GM21526 (cell line): ENCODE measurements at regions not wholly inside any gene's neighbourhood (a gene's known extent, or its start where the extent isn't known, plus 50 kb on each side); places are given as distances from the start of the nearest gene placed in this dataset.
"Not testable (repeated sequence)": the region's sequence is repeated elsewhere in the genome, so short reads cannot be mapped to it uniquely, and the experiment has no call there.

Experiments used
- ATAC-seq: cut with Tn5 transposase; IDR thresholded peaks from one replicate; pipeline ENCODE4 v1.9.1; 2021; ENCODE audit warnings: moderate library complexity; ENCODE audit not compliant: unreplicated experiment, low FRiP score

DNA sequence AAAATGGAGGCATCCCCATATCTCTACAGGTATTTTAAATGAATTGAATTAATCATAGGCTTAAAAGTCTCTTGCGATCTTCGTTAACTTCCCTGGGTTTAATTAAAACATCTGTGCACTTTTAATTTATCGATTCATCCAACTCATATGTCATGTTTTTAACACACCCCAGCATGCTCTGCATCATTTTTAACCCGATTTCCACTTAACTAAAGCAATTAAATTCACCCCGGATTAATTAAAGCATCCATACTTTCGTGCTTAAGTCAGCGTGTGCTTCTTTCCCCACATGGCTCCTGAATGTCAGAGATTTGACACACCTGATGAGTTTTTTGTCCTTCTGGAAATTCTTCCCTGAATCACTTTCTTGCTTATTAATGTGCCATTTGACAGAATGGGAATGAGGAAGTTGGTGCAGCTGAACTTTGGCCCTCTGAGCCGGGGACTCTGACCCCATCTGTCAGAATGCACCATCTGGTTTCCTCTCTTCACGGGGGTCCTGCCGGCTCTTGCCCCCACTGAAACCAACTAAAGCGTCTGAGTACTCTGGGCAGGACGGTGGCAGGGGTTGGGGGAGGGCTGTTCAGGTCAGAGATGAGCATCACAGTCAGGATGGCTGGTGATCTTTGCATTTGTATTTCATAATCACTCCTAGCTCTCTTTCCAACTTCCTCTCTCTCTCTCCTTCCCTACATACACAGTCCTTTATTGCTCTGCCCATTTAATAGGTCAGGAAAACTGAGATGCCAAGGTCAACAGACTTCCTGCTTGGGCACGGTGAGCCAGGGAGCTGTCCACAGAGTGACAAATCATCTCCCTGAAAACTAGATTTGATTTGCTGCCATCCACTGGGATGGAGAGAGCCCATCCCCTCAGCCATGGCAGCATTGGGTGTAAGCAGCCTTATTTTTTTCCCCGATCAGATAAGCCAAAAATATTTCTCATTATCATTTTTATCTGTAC lies 180.3 kb upstream of the WWC1 start:
- ATAC-seq: no peak

GRCh38 chr5:168114444-168115017 lies 176.9 kb upstream of the WWC1 start:
- peak; percentile 89 for ATAC-seq

DNA sequence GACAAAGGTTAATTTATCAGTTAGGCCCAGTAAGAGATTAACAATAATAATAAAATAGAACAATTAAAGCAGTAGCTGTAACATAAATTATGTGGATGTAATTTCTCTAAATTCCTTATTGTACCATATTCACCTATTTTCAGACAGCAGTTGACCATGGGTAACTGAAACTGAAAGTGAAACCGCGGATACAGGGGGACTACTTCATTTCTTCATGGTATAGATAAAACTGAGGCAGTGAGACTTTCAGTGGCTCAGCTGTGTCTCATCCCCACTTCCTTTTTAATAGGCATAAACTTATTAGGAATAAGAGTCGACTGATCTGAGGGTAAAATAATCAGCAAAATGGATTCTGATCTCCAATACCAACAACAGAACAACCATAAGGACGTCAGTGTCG lies 174.0 kb upstream of the WWC1 start:
- ATAC-seq: no peak

DNA sequence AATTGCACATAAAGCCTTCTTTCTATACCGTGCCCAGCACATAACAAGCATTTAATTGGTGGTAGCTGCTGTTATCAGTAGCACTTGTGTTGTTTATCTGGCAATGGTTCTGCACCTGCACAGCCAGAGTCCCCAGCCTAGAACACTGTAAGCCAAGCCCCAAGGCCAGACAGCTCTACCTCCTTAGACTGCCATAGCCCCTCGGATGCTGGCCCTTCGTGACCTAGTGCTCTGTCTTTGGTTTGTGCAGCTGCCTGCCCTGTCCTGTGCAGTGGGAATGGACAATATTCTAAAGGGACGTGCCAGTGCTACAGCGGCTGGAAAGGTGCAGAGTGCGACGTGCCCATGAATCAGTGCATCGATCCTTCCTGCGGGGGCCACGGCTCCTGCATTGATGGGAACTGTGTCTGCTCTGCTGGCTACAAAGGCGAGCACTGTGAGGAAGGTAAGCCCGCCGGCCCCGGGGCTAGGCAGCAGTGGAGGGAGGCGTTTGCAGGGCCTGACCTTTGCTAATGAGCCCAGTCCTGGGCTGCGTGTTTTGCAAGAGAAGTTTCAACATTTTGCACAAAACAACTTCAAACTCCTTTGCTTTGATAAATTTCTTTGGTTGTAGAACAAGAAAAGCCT lies 173.3 kb upstream of the WWC1 start:
- no peak for ATAC-seq

DNA sequence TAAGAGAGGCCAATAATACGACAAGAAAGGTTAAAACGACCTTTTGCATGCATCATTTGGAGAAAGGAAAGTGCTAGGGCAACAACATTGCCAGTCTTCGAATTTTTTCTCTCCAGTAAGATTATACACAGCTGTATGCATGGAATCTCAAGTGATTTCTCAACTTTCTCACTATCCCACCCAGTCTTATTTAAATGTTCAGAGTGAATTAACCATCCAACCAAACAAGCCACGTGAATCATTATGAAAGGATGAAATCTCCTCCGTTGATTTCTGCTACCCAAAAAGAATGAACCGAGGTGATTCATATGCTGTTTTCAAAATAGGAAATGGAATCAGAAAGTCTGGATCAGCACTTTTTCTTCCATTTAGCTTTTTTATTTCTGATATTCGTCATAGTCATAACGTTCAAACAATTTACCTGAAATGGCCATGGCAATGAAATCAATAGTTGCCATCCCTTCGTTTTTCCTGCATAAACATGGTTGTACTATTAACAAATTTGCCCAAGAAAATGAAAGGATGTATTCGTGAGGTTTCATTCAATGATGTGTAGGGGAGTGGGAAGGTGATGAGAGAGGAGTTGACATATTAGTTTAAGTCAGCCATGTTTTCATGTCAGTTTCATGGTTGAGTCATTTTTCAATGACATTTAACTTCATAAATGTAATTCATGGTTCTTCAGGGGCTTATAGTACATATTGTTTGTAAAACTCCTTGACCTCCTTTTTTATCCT lies 170.9 kb upstream of the WWC1 start:
- no peak for ATAC-seq

DNA sequence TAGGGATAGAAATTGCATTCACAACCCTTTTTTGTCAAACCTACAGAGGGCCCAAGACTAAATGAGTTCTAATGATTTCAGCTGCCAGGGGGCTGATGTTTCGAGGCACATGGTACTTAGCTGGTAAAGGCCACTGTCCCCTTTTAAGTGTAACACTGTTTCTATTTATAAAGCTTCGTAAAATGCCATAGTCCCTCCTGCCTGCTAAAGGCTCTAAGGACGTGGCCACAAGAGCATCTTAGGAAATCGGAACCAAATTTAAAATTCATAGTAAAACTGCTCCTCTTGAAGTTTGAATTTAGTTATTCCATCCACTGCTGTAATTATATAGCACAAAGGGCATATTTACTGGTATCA lies 170.3 kb upstream of the WWC1 start:
- no peak for ATAC-seq

GRCh38 chr5:168123631-168124528 lies 167.6 kb upstream of the WWC1 start:
- ATAC-seq: peak; percentile 90

DNA sequence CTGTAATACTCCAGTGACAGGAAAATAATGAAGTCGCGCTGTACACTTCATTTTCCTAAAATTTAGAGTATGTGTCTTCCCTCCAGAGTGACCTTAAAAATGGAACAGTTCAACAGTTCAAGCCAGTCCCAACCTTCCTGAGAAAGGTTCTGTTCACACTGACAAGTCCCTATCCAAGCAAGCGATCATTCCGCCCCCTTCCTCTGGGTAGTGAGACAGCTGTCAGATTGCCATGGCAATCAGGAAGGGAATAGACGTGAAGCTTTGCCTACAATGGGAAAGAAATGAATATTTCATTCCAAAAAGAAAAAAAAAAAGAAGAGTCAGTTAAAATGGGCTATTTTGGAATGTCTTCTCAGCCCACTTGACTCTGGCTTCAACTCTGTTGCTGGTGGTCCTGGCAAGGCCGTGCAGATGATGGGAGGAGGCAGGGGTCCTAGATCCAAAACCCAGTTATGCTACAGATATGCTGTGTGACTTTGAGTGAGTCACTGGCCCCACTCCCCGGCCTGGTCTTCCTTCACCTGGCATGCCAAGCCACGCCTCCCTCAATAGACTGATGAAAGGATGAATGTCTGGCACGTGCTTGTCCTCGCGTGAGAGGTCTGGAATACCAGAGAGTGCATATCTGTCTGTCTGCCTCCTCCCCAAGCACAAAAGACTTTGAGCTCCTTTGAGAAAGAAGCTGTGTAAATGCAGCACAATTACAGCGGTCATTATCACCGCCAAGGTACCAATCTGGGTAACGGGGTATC lies 165.8 kb upstream of the WWC1 start:
- ATAC-seq: no peak

DNA sequence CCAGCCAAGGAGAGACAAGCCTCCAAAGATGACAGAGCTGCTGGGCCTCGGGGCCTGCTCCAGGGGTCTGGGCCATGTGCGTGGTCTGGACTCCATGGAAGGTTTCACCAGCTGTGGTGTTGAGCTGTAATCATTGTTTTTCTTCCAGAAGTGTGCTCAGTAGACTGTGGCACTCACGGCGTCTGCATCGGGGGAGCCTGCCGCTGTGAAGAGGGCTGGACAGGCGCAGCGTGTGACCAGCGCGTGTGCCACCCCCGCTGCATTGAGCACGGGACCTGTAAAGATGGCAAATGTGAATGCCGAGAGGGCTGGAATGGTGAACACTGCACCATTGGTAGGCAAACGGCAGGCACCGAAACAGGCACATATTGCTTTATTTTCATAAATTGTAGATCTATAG lies 164.8 kb upstream of the WWC1 start:
- ATAC-seq: no peak

DNA sequence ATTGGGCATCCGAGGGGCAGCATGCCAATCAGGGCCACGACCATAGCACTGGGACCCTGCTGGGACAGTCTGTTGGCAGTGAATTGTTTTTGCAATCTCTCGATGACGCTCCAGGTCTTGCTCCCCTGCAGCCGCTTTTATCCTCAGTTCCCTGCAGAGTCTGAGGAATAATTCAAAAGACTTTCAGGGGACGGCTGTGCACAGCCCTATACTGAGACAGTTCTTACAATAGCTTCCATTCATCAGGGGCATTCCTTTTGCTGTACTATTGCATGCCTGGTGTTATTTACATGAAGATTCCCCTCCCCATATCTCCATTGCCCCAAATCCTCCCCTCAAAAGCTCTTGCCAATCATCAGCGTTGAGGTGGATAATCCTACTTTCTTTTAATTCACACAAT lies 163.3 kb upstream of the WWC1 start:
- no peak for ATAC-seq

DNA sequence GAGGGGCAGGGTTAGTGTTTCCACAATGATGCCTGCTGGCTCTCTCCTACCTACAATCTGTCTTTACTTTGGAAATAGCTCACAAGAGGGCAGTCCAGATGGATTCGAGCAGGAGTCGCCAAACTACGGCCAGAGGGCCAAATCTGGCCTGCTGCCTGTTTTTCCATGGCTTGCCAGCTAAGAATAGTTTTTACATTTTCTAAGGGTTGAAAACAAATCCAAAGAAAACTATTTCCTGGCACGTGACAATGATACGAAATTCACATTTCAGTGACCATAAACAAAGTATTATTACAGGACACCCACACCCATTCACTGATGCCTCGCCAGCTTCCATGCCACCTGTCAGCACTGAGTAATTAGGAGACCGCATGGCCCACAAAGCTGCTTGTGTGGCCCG lies 162.9 kb upstream of the WWC1 start:
- ATAC-seq: no peak

GRCh38 chr5:168131519-168131918 lies 159.9 kb upstream of the WWC1 start:
- ATAC-seq: no peak

DNA sequence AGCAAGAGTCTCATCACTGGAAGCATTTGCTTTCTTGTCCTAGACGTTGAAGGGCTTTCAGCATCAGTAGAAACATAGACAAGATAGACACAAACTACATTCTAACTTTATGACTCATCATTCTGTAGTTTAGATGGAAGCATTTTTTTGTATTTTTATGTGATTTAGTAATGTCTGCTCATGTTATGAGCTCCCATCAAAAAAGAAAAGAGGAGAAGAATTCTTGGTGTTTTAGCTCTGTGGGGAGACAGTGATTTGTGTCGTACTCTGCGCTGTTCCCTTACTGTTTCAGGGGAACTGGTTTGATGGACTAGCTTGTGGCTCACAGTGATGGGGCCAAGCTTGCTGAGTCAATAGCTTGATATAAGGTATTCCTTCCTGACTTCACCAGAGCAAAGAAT lies 159.2 kb upstream of the WWC1 start:
- ATAC-seq: no peak

- peak; percentile 99 for ATAC-seq
Observed at GRCh38 chr5:168135897-168136296, 155.5 kb upstream of the WWC1 start.

- peak; percentile 19 for ATAC-seq
Observed at GRCh38 chr5:168136340-168136739, 155.1 kb upstream of the WWC1 start.

DNA sequence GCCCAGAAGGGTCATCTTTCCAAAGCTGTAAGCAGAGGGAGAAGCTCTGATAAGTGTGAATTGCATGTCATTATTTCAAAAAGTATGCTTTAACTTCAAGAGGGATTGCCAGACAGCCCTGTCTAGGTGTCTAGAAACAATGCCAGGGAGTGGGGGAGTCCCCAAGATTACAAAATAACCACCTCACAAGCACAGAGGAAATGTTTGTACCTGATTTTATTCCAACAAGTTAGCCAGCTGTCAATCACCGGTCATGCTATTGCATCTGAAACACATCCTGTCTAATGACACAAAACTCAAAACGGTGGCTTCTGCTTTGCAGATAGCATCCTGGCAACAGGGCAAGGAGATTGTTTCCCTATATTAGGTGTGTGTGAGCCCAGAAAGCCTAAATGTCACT lies 154.2 kb upstream of the WWC1 start:
- no peak for ATAC-seq

DNA sequence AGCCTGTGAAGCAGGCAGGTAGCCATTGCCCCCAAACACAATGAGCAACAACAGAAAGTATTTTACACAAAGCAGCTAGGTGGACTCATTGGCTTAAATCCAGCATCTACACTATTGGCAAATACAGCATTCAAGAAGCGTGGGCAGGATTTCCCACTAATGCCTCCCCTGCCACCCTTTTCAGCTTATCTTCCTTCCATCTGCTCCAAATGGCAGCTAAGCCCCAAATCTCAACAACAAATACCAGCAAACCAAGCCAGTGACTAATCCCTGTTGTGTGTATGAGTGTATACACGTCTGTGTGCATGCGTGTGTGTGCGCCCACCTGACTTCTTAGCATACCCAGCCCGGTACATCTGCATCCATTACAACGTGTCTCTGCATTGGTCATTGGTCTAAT lies 151.2 kb upstream of the WWC1 start:
- ATAC-seq: no peak

GRCh38 chr5:168142402-168142801 lies 149.0 kb upstream of the WWC1 start:
- no peak for ATAC-seq

GRCh38 chr5:168143521-168143920 lies 147.9 kb upstream of the WWC1 start:
- ATAC-seq: not testable (repeated sequence)
